ENCODE measurements at regions not wholly inside any gene's neighbourhood (a gene's known extent, or its start where the extent isn't known, plus 50 kb on each side); places are given as distances from the start of the nearest gene placed in this dataset.

DNA sequence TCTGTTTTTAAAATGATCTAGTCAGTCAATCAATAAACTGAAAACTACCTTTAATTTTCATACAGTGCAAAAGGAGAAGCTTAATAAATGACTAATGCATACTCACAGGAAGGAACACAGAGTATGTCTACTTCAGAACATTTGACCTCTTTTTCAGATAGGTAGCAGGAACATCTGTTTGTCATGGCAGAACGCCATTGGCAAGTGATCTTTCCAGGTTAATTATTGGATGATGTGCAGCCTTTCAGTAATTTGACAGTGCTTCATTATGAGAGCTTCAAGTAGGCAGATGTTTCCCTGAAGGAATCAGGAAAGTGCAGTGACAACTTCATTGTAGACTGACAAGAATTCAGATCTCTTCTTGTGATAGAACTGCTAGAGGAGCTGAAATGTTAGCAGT, 325.0 kb downstream of the OTOL1 start:
- Histone ChIP-seq H3K4me2 (no peak overlapping the region), H4K20me1 (no peaks in the 10 kb centered on the region), H3K9ac (no peak overlapping the region), H3K9me3 (replicated peaks in 1 of 11) (no peaks in the 10 kb centered on the region), H3K27me3 (no peaks in the 10 kb centered on the region), H3K4me1 (peaks cover 0 to 9% (median 8%) of the 10 kb centered on the region in 10 experiments; a peak in 8 of 20 replicates), H3K4me3 (no peak overlapping the region), H3K36me3 (no peaks in the 10 kb centered on the region), H3K27ac (no peak overlapping the region)
- TF ChIP-seq Cebpa-rat (IDR thresholded peaks at IDR 0.05), result no peak

DNA sequence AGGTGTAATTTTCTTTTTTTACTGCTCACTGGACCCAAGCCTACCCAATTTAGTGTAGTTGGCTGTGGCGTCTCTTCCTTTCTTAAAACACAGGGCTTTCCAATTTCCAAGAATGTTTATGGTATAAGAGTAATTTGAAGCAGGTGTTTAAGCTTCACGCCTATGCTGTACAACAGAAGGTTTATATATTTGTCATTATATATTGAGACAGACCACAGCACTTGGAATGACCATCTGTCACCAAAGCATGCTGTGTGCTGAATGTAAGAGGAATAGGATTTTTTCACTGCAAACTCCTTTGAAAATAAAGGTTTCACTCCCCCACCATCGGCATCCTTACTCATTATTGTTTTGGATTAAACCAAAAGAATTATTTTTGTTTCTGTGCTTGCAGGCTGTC, 325.7 kb downstream of the OTOL1 start:
- TF ChIP-seq Cebpa-rat (IDR thresholded peaks at IDR 0.05), result no peak
- no peak overlapping the region for H3K27ac ChIP-seq
- H3K9me3 ChIP-seq (replicated peaks in 1 of 11), result no peaks in the 10 kb centered on the region
- H3K9ac ChIP-seq, result no peak overlapping the region
- H3K4me1 ChIP-seq, result peaks cover 0 to 9% (median 8%) of the 10 kb centered on the region in 10 experiments; a peak in 8 of 20 replicates
- H3K4me2 ChIP-seq, result peak overlapping the region in 7 of 11 experiments; percentile 5 to 55 (median 29); a peak in 11 of 22 replicates
- no peaks in the 10 kb centered on the region for H3K36me3 ChIP-seq
- no peak overlapping the region for H3K4me3 ChIP-seq
- H4K20me1 ChIP-seq, result no peaks in the 10 kb centered on the region
- no peaks in the 10 kb centered on the region for H3K27me3 ChIP-seq

DNA sequence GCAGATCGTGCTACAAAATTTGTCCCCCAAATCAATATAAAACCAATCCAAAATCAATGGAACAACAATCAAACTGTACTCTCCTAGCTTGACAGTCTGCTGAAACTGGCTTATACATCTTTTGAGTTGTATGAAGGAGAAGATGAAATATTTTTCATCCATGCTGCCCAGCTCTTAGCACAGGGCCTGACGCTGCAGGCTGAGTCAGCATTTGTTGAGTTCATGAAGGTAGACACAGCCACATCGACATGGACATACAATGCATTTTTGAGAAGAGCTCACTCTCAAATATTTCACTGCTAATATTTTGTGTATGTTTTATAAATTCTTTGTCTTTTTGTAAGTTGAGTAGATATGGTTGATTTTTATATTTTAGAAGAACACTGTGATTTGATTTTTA, 327.3 kb downstream of the OTOL1 start:
- no peaks in the 10 kb centered on the region for H4K20me1 ChIP-seq
- H3K4me2 ChIP-seq, result no peak overlapping the region

DNA sequence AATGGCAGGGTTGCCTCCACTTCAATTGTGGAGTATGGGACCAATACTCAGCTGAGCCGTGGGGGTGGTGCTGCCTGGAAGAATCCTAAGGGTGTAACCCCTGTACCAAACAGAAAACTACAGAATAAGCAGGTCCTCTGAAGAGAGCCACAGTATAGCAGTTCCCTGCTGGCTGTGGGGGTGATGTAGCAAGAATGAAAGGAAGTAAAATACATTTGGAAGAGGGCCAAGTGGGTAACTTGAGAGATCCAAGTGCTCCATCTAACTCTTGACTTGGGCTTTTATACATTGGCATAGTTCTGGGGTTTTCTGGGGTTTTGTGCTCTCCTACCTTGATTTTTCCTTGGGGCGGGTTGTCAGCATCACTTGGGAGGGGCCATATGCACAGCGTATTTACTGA, 341.4 kb downstream of the OTOL1 start:
- H3K27me3 ChIP-seq, result no peaks in the 10 kb centered on the region
- H3K4me2 ChIP-seq, result no peak overlapping the region
- H3K9me3 ChIP-seq (replicated peaks in 1 of 11), result no peaks in the 10 kb centered on the region
- no peaks in the 10 kb centered on the region for H3K36me3 ChIP-seq
- no peak for TF ChIP-seq Cebpa-rat (IDR thresholded peaks at IDR 0.05)
- no peak overlapping the region for H3K27ac ChIP-seq
- H4K20me1 ChIP-seq, result no peaks in the 10 kb centered on the region
- H3K9ac ChIP-seq, result no peak overlapping the region
- H3K4me1 ChIP-seq, result no peaks in the 10 kb centered on the region
- no peak overlapping the region for H3K4me3 ChIP-seq

More for the DNA sequence above, 327.3 kb downstream of the OTOL1 start:
- no peak overlapping the region for H3K4me3 ChIP-seq
- H3K9me3 ChIP-seq (replicated peaks in 1 of 11), result no peaks in the 10 kb centered on the region
- peaks cover 0 to 9% (median 8%) of the 10 kb centered on the region in 10 experiments; a peak in 8 of 20 replicates for H3K4me1 ChIP-seq
- H3K27me3 ChIP-seq, result no peaks in the 10 kb centered on the region
- no peak overlapping the region for H3K9ac ChIP-seq
- no peaks in the 10 kb centered on the region for H3K36me3 ChIP-seq
- no peak overlapping the region for H3K27ac ChIP-seq
- TF ChIP-seq Cebpa-rat (IDR thresholded peaks at IDR 0.05), result no peak

DNA sequence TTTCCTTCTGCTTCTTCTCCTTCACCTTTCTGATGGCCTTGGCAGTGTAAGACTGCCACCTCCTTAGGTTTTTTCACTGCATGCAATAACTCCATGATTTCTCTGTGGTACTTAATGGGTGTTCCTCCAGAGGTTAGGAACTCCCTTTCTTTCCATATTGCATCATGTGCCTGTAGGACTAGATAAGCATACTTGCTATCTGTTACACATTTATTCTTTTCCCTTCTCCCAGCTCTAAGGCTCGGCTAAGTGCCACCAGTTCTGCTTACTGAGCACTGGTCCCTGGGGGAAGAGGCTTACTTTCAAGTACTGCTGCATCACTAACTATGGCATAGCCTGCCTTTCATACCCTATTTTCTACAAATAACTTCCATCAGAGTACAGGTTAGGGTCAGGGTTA, 351.8 kb downstream of the OTOL1 start:
- H3K27me3 ChIP-seq, result no peaks in the 10 kb centered on the region
- H3K36me3 ChIP-seq, result no peaks in the 10 kb centered on the region
- H4K20me1 ChIP-seq, result no peaks in the 10 kb centered on the region
- H3K4me2 ChIP-seq, result no peak overlapping the region; a peak in 1 of 22 replicates
- no peak overlapping the region for H3K27ac ChIP-seq
- H3K4me3 ChIP-seq, result no peak overlapping the region
- no peak for TF ChIP-seq Cebpa-rat (IDR thresholded peaks at IDR 0.05)
- peaks cover 0 to 7% (median 0%) of the 10 kb centered on the region in 10 experiments; a peak in 2 of 20 replicates for H3K4me1 ChIP-seq
- H3K9ac ChIP-seq, result no peak overlapping the region
- H3K9me3 ChIP-seq (replicated peaks in 1 of 11), result no peaks in the 10 kb centered on the region

- Histone ChIP-seq H3K27ac (no peak overlapping the region), H3K27me3 (no peaks in the 10 kb centered on the region), H3K9me3 (replicated peaks in 1 of 11) (no peaks in the 10 kb centered on the region), H3K4me3 (no peak overlapping the region), H3K4me1 (peaks cover 0 to 7% (median 0%) of the 10 kb centered on the region in 10 experiments; a peak in 3 of 20 replicates), H3K36me3 (no peaks in the 10 kb centered on the region), H4K20me1 (no peaks in the 10 kb centered on the region), H3K4me2 (no peak overlapping the region), H3K9ac (no peak overlapping the region)
- TF ChIP-seq Cebpa-rat (IDR thresholded peaks at IDR 0.05), result no peak
Observed at GRCh38 chr3:161851941-161852566, 355.4 kb downstream of the OTOL1 start.

DNA sequence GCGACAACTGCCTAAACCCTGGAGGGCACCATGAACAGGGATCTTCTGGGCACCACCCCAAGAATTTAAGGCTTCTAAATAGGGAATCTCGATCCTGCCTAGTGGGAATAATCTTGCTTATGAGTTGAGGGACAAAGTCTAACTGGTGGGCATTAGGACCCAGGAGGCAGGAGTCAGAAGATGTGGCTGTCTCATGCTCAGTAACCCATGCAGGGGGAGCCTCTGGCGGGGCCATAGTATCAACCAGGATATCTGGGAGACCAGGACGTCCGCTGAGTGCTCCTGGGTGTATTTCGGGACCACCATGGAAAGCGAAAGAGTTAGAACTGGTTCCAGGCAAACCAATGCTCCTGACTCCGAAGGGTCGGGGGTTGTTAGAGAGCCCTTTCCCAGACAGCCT, 356.1 kb downstream of the OTOL1 start:
- Histone ChIP-seq H3K9me3 (replicated peaks in 1 of 11) (no peaks in the 10 kb centered on the region), H3K27me3 (no peaks in the 10 kb centered on the region), H4K20me1 (no peaks in the 10 kb centered on the region), H3K4me3 (no peak overlapping the region), H3K4me2 (no peak overlapping the region), H3K9ac (no peak overlapping the region), H3K36me3 (no peaks in the 10 kb centered on the region), H3K4me1 (peaks cover 0 to 7% (median 0%) of the 10 kb centered on the region in 10 experiments; a peak in 3 of 20 replicates), H3K27ac (no peak overlapping the region)
- no peak for TF ChIP-seq Cebpa-rat (IDR thresholded peaks at IDR 0.05)

GRCh38 chr3:161854232-161854771, 357.7 kb downstream of the OTOL1 start:
- Histone ChIP-seq H3K4me2 (no peak overlapping the region), H3K27me3 (no peaks in the 10 kb centered on the region), H3K27ac (no peak overlapping the region), H4K20me1 (no peaks in the 10 kb centered on the region), H3K36me3 (no peaks in the 10 kb centered on the region), H3K9me3 (replicated peaks in 1 of 11) (no peaks in the 10 kb centered on the region), H3K9ac (no peak overlapping the region), H3K4me1 (peaks cover 0 to 4% (median 0%) of the 10 kb centered on the region in 10 experiments; a peak in 1 of 20 replicates), H3K4me3 (no peak overlapping the region)
- TF ChIP-seq Cebpa-rat (IDR thresholded peaks at IDR 0.05), result no peak

DNA sequence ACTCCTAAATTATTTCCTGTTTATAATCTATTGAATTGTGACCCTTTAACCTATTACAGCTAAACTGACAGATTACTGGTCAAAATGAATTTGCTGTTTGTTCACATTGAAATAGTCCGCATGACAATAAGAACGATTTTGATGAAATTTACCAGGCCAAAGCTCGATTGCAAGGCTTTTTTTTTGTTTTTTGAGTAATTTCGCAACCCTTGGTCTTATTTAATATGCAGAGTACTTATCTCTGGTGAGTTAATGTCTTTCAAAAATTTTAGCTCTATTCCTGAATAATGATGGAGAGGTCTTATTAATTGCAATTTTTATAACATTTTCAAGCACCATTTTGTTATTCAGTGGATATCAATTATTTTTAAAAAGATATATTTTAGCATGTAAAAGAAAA, 362.4 kb downstream of the OTOL1 start:
- Histone ChIP-seq H3K36me3 (no peaks in the 10 kb centered on the region), H3K27ac (no peak overlapping the region), H3K27me3 (no peaks in the 10 kb centered on the region), H3K4me3 (no peak overlapping the region), H3K4me2 (no peak overlapping the region), H3K9me3 (replicated peaks in 1 of 11) (no peaks in the 10 kb centered on the region), H4K20me1 (no peaks in the 10 kb centered on the region), H3K9ac (no peak overlapping the region), H3K4me1 (peaks cover 0 to 4% (median 0%) of the 10 kb centered on the region in 10 experiments; a peak in 1 of 20 replicates)
- 0 out of 22 replicates have a peak, but pooled peaks of 1 of the 11 experiments have one; percentile 27 for TF ChIP-seq Cebpa-rat (IDR thresholded peaks at IDR 0.05)

Data from BLaER1 treated with 17β-estradiol and CSF1 and Interleukin-3, amounts not matched to agents 10 nM and 100 nM (cell line).